ENCODE measurements at regions not wholly inside any gene's neighbourhood (a gene's known extent, or its start where the extent isn't known, plus 50 kb on each side); places are given as distances from the start of the nearest gene placed in this dataset.

- DNase-seq = no peak
These were observed 1160.5 kb upstream of the NXPH2 start for GRCh38 chr2:139940686-139941085.

- no peak for DNase-seq
These were observed 1145.7 kb upstream of the NXPH2 start for GRCh38 chr2:139925903-139926302.

- DNase-seq = no peak
These were observed 1143.9 kb upstream of the NXPH2 start for GRCh38 chr2:139924070-139924469.

GRCh38 chr2:139918982-139919381 is 1138.8 kb upstream of the NXPH2 start:
- no peak for DNase-seq

- DNase-seq = no peak
These were observed 1137.6 kb upstream of the NXPH2 start for GRCh38 chr2:139917690-139918384.

GRCh38 chr2:139916822-139917221 is 1136.6 kb upstream of the NXPH2 start:
- no peak for DNase-seq

GRCh38 chr2:139911160-139911559 is 1131.0 kb upstream of the NXPH2 start:
- DNase-seq = no peak

- no peak for DNase-seq
These were observed 1128.9 kb upstream of the NXPH2 start for GRCh38 chr2:139909136-139909535.

GRCh38 chr2:139905624-139906023 is 1125.4 kb upstream of the NXPH2 start:
- DNase-seq = no peak

- DNase-seq = no peak
These were observed 1111.4 kb upstream of the NXPH2 start for GRCh38 chr2:139891636-139892035.

GRCh38 chr2:139885921-139886498 is 1105.8 kb upstream of the NXPH2 start:
- DNase-seq = no peak

GRCh38 chr2:139876964-139877363 is 1096.8 kb upstream of the NXPH2 start:
- DNase-seq = no peak

- DNase-seq = no peak
These were observed 1096.1 kb upstream of the NXPH2 start for GRCh38 chr2:139876321-139876720.

GRCh38 chr2:139872503-139872902 is 1092.3 kb upstream of the NXPH2 start:
- DNase-seq = no peak

GRCh38 chr2:139872032-139872431 is 1091.8 kb upstream of the NXPH2 start:
- no peak for DNase-seq

- DNase-seq = no peak
These were observed 1087.5 kb upstream of the NXPH2 start for GRCh38 chr2:139867601-139868226.

- DNase-seq = no peak
These were observed 1084.7 kb upstream of the NXPH2 start for GRCh38 chr2:139864821-139865302.

- DNase-seq = no peak
These were observed 1074.7 kb upstream of the NXPH2 start for GRCh38 chr2:139854769-139855483.

GRCh38 chr2:139850254-139850890 is 1070.2 kb upstream of the NXPH2 start:
- DNase-seq = no peak

GRCh38 chr2:139836769-139837168 is 1056.6 kb upstream of the NXPH2 start:
- DNase-seq = no peak

GRCh38 chr2:139835101-139835500 is 1054.9 kb upstream of the NXPH2 start:
- DNase-seq = no peak

GRCh38 chr2:139828011-139828410 is 1047.8 kb upstream of the NXPH2 start:
- no peak for DNase-seq

- no peak for DNase-seq
These were observed 1045.5 kb upstream of the NXPH2 start for GRCh38 chr2:139825726-139826125.
